Hindlimb muscle (tissue), 1 donor: ENCODE measurements at regions not wholly inside any gene's neighbourhood (a gene's known extent, or its start where the extent isn't known, plus 50 kb on each side); places are given as distances from the start of the nearest gene placed in this dataset.

Experiments
- DNase-seq: peaks from one replicate; pipeline ENCODE4 v3.0.0-alpha.2; 2013

DNA sequence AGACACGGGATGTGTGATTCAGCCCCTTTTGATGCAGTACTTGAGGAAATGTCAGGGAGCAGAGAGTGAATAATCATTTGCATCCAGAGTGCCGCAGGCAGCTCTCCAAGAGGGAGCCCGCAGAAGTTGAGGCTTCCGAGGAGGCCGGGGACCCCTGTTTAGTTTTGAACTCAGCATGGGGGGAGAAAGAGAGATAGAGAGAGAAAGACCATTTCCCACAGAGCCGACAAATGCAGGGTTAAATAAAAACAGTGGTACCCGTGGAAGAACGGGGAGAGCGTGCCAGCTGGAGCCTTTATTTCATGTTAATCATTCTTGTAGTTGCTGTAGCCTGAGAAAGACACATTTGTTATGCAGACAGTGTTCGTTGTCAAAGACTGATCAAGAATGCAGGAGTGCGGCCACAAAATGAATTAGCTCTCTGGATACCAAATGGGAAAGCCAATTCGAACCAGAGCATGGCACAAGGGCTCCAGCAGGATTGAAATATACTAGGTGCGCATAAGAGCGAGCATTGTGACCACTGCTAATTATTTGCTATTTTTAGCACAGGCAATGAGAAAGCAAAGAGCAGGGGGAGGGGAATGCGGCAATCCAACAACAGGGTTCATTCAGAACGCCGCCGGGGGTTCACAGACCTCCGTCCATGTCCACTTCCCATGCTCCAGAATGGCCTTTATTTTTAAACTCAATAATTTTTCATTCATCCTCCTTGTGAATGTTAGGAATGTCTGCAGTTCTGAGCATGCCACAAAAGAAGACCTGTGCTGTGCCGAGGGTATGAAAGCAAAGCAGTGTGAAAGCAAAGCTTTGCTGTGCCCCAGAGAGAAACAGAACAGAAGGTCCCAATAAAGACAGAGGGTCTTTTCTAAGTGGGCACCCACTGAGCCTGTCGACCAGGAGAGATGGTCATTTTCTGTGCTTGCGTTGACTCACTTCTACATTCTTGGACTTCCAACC lies 243.9 kb upstream of the VCX3A start:
- DNase-seq: no peak

DNA sequence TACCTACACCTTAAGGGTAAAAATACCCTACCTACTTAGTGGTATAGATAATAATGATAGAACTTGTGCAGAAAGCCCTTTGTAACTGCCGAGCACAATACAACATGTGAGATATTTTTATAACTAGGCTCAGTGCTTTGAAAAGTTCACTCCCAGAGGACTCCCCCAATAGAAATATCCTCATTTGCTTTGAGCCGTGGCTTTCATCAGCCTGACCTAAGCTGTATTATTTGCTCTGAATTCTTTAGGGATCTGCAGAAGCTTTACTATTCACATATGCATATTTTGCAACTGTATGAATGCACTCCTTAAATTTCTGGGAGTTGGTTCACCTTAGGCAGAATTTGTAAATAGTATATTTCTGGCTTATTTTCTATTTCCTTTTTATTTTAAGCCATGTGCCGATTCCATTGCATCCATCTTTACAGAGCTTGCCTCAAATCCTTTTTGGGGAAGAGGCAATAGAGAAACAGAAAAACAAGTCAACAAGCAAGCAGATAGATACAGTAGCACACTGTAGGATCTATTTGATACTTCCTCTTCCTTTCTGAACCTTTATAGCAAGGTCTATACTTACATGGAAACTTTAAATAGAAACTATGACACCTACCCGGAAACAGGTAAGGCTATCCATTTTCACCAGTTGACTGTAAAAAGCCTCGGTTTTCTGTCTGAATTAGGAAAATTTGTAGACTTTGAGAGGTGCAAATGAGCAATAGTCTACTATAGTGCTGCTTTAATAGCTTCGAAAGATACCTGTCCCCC lies 242.5 kb upstream of the VCX3A start:
- DNase-seq: no peak

DNA sequence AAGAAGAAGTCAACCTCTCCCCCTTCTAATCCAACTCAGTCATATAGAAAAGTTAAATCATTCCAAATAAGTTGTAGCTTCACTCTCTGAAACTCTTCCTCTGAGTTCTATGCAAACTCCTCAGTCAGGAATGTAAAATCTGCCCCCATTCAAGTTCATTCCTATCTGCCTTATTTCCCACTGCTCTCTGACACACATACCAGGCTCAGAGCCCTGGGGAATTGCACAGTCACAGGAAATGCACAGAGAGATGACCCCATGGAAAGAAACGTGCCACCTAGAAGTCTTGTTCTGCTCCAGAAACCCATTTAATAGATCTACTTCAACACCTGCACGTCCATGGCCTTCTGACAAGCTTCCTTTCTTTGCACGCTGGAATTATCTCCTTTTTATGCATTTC lies 236.0 kb upstream of the VCX3A start:
- no peak for DNase-seq

DNA sequence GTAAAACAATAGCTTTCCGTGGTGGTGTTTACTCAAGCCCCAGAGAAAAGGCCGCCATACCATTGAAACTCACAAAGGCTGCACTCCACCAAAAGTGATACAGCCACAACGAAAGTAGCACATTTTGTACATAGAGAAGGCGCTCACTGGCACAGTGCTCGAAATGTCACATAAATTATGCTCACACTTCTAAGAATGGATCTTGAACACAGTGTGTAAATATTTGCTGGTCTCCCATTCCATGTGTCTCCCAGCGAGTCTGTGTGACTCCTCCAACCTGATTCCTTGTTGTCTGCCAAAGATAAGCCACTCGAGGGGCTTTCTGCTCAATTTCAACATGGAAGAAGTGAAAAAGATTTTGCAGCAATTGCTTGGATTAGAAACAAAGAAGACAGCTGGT lies 234.0 kb upstream of the VCX3A start:
- DNase-seq: no peak

GRCh38 chrX:6761251-6761650 lies 226.3 kb upstream of the VCX3A start:
- no peak for DNase-seq

- no peak for DNase-seq
These were observed 224.9 kb upstream of the VCX3A start for GRCh38 chrX:6759655-6760375.

- DNase-seq: no peak
These were observed 223.3 kb upstream of the VCX3A start for GRCh38 chrX:6758234-6758633.

GRCh38 chrX:6757631-6758030 lies 222.7 kb upstream of the VCX3A start:
- no peak for DNase-seq

GRCh38 chrX:6748595-6748994 lies 213.7 kb upstream of the VCX3A start:
- no peak for DNase-seq

DNA sequence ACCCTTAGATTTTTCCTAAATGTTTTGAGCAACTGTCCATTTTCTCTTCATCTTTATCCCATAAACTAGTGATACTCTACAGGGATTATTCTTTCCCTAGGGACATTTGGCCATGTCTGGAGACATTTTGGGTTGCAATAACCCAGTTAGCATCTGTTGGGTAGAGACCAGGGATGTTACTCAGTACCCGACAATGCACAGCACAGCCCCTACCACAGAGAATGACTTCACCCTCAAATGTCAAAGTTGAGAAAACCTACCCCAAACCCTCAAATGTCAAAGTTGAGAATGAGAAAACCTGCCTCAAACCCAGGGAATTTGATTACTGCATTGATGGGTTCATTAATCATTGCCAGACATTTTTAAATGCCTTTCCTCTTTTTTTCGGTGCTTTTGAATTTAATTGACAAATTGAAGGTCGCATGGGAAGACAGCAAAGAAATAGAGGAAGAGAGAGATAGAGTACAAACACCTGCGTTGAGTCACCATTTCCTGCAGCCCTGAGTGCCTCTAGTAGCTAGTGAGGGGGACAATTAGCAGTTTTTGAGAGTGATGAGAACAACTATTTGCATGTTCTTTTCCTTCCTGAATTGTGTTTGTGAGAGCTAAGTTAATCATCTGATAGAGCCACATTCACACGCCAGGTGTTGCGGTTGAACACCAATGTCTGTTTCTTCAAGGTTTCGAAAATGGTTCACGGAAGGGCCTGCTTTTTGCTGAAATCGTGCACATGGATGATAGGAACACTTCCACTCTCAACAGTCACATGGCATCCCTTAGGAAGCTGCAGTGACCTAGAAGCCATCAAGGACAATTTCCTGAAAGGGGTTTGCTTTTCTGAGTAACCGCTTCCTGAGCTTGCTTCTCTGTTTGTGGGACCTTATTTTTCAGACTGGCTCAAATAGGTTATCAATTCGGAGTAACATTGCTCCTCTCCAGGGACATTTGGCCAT lies 203.9 kb upstream of the VCX3A start:
- no peak for DNase-seq

- DNase-seq: no peak
These were observed 200.1 kb upstream of the VCX3A start for GRCh38 chrX:6734844-6735634.

DNA sequence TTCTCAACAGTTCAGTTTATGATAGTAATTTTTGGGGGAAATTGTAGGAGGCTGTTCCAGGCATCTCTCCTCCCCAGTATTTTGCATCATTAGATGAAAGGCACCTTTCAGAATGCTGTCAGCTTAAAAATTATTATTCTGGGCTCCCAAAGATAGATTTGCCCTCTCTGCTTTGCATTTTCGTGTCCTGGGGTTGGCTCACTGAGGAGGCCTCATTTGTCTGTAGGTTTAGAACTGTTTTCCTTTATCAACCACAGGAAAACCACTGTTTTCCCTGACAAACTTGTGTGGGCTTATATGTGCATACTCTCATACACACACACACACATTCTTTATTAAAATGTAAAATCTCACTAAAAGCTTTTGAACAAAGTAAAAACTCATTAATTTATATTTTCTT lies 197.2 kb upstream of the VCX3A start:
- no peak for DNase-seq

- no peak for DNase-seq
These were observed 194.7 kb upstream of the VCX3A start for GRCh38 chrX:6729626-6730025.

DNA sequence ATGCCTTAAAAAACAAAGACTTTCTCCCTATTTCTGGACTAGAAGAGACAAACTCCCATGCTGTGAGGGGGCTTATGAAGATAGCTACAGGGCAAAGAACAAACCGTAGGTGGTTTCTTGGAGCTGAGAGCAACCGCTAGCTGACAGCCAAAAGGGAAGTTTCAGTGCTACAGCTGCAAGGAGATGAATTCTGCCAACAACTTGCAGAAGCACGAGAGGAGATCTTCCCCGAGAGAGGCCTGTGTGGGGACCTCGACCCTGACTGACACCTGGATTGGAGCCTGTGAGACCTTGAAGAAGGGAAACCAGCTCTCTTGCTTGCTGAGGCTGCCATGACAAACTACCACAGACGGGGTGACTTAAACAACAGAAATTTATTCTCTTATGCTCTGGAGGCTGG lies 183.8 kb upstream of the VCX3A start:
- DNase-seq: no peak

DNA sequence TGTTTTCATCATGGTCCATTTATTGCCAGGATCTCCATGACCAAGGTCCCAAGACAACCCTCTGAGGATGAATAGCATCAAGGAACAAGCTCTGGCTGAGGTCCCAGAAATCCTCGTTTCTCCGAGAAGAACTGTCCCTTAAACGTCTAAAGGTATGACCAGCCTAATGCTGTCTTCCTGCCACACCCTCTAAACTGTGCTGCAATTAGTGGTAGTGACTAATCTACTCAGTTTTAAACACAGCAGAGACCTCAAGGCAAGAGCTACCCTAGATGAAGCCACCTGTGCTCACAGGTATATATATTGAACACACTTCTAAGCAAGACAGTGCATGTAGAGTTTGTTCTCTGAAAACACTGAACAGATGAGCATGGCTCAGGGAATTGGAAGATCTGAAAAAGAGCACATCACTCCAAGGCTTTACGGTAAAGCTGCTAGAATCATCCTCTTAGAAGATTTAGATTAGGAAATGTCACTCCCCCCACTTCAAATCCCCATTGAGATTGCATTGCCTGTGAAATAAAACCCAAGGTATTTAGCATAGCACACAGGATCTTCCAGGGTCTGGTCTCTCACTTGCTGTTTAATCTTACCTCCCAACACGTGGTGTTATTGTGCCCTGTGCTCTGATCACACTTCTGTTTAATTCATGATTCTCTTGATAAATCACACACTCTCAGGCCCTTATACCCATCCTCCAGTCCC lies 173.9 kb upstream of the VCX3A start:
- DNase-seq: no peak

GRCh38 chrX:6708041-6708440 lies 173.1 kb upstream of the VCX3A start:
- no peak for DNase-seq

GRCh38 chrX:6707497-6707896 lies 172.6 kb upstream of the VCX3A start:
- no peak for DNase-seq

DNA sequence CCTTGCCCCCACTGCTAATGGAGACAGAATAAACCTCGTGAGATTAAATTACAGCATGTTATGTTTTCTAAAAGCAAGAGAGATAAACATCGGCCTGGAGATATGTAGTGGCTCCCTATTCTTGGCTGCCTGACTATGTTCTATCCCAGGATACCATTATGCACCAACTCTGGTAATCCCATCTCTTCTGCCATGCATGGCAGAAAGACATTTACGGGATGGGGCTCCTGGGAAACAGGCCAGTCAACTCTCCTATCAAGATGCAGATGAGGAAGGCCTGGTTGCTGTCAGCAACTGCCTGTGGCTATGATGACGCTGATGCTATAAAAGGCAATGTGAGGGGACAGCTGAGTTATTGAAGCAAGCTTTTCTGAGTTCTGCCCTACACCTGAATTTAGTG lies 166.2 kb upstream of the VCX3A start:
- DNase-seq: no peak

- no peak for DNase-seq
These were observed 160.8 kb upstream of the VCX3A start for GRCh38 chrX:6695717-6696116.

- no peak for DNase-seq
These were observed 160.1 kb upstream of the VCX3A start for GRCh38 chrX:6694977-6695376.
